Osteoblast (primary cell): ENCODE measurements at regions not wholly inside any gene's neighbourhood (a gene's known extent, or its start where the extent isn't known, plus 50 kb on each side); places are given as distances from the start of the nearest gene placed in this dataset.

ENCODE experiments used
- DNase-seq: peaks from one replicate; pipeline ENCODE4 v3.0.0; 2011; ENCODE audit warnings: low spot score, mixed read lengths; ENCODE audit not compliant: insufficient read length; ENCODE audit errors: missing footprints
- H2AFZ ChIP-seq: 2 replicates; pipeline ENCODE4 v1.6.0; 2011; ENCODE audit warnings: mild to moderate bottlenecking, low read length
- H3K27ac ChIP-seq: 2 replicates; pipeline ENCODE4 v1.5.1; 2011; ENCODE audit warnings: mild to moderate bottlenecking, low read depth, low read length, moderate library complexity
- H3K27me3 ChIP-seq: 2 replicates; pipeline ENCODE4 v1.6.0; 2012; ENCODE audit warnings: mild to moderate bottlenecking, control low read depth, inconsistent platforms, low read length, moderate library complexity; ENCODE audit not compliant: insufficient read depth
- H3K36me3 ChIP-seq: 2 replicates; pipeline ENCODE4 v1.5.1; 2011; ENCODE audit warnings: mild to moderate bottlenecking, low read length, control low read depth, moderate library complexity; ENCODE audit not compliant: insufficient read depth
- H3K4me1 ChIP-seq: 2 replicates; pipeline ENCODE4 v1.5.1; 2011; ENCODE audit warnings: mild to moderate bottlenecking, low read length, control low read depth, moderate library complexity; ENCODE audit not compliant: insufficient read depth
- H3K4me2 ChIP-seq: 2 replicates; pipeline ENCODE4 v1.6.0; 2011; ENCODE audit warnings: mild to moderate bottlenecking, low read length; ENCODE audit not compliant: insufficient read depth
- H3K4me3 ChIP-seq: fragments of 200-600 bp; sonication (generic); 3 replicates; pipeline ENCODE4 v1.5.1; 2012; ENCODE audit warnings: mild to moderate bottlenecking, low read length, inconsistent platforms; ENCODE audit not compliant: insufficient read depth
- H3K79me2 ChIP-seq: 2 replicates; pipeline ENCODE4 v1.6.0; 2012; ENCODE audit warnings: mild to moderate bottlenecking, low read length, control low read depth, inconsistent platforms; ENCODE audit not compliant: insufficient read depth
- H3K9me3 ChIP-seq: 2 replicates; pipeline ENCODE4 v1.5.1; 2011; ENCODE audit warnings: low read depth, low read length, control low read depth
- H4K20me1 ChIP-seq: 2 replicates; pipeline ENCODE4 v1.6.0; 2012; ENCODE audit warnings: mild to moderate bottlenecking, low read length, control low read depth; ENCODE audit not compliant: insufficient read depth
- TF ChIP-seq, protein P1 (sequence below): IDR thresholded peaks from 2 replicates; pipeline ENCODE4 v1.5.1; 2011; ENCODE audit warnings: mild to moderate bottlenecking, low read depth, low read length, moderate library complexity; ENCODE audit errors: extremely low read depth

DNA sequence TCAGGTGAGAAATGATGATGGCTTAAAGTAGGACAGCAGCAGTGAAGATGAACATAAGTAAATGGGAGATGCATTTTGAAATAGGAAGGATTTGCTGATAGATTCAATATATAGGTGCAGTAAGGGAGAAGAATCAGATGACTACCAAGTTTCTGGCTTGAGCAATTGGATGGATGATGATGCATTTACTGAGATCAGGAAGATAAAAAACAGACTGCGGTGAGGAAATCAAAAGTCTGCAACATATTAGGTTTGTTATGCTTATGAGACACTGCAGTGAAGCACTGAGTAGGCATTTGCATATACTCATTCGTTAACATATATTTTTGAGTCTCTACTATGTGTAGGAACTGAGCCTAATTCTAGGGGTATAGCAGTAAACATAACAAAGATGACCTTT is 184.2 kb downstream of the LACC1 start:
- Histone ChIP-seq H4K20me1 (no peaks in the 10 kb centered on the region), H3K4me1 (peaks cover 9% of the 10 kb centered on the region), H3K4me3 (no peak overlapping the region), H3K27ac (no peak overlapping the region), H3K4me2 (no peak overlapping the region), H3K36me3 (no peaks in the 10 kb centered on the region), H3K27me3 (peaks cover 20% of the 10 kb centered on the region), H3K9me3 (no peaks in the 10 kb centered on the region), H3K79me2 (no peaks in the 10 kb centered on the region), H2AFZ (no peak overlapping the region)
- TF ChIP-seq, protein P1, sequence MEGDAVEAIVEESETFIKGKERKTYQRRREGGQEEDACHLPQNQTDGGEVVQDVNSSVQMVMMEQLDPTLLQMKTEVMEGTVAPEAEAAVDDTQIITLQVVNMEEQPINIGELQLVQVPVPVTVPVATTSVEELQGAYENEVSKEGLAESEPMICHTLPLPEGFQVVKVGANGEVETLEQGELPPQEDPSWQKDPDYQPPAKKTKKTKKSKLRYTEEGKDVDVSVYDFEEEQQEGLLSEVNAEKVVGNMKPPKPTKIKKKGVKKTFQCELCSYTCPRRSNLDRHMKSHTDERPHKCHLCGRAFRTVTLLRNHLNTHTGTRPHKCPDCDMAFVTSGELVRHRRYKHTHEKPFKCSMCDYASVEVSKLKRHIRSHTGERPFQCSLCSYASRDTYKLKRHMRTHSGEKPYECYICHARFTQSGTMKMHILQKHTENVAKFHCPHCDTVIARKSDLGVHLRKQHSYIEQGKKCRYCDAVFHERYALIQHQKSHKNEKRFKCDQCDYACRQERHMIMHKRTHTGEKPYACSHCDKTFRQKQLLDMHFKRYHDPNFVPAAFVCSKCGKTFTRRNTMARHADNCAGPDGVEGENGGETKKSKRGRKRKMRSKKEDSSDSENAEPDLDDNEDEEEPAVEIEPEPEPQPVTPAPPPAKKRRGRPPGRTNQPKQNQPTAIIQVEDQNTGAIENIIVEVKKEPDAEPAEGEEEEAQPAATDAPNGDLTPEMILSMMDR: no peak
- DNase-seq: no peak

DNA sequence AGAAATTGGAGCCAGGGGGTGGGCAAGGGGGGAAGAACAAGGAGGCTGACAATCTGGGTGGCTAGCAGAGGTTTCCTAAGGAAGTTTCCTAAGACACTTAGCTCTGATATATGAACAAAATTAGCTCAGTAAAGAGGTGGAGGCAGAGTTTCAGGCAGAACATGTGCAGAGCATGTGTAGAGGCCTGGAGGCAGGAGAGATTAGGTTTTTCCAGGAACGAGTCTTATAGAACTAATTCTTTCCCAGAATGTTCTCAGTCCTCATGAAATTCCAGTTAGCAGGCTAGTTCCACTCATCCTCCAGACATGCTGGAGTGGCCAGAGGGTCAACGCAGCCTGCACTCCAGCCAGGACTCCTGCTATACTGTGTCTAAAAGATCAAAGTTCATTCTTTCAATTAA is 184.7 kb downstream of the LACC1 start:
- Histone ChIP-seq H3K36me3 (no peaks in the 10 kb centered on the region), H4K20me1 (no peaks in the 10 kb centered on the region), H2AFZ (no peak overlapping the region), H3K9me3 (no peaks in the 10 kb centered on the region), H3K4me2 (no peak overlapping the region), H3K4me3 (no peak overlapping the region), H3K79me2 (no peaks in the 10 kb centered on the region), H3K27ac (no peak overlapping the region), H3K4me1 (peaks cover 13% of the 10 kb centered on the region), H3K27me3 (peaks cover 20% of the 10 kb centered on the region)
- TF ChIP-seq, protein P1: no peak
- no peak for DNase-seq

DNA sequence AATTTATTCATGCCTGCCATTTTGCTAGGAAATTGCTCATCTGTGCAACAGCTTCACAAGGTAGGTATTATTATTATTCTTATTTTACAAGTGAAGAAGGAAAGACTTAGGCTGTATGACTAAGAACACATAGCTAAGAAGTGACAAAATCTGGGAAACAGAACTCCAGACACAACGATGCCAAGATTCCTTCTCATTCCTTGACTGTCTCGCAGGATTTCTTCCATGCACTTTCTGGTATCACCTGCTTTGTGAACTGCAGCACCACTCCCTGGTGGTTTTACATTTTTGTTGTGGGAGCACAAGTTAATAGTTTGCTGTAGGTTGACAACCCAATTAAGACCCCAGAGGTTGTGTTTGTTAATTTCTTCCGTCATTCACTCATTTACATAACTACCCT is 188.5 kb downstream of the LACC1 start:
- DNase-seq: peak; percentile 62
- H3K27ac ChIP-seq: peak overlapping the region; percentile 76
- H3K79me2 ChIP-seq: no peaks in the 10 kb centered on the region
- H3K4me3 ChIP-seq: no peak overlapping the region
- TF ChIP-seq, protein P1: no peak
- H3K36me3 ChIP-seq: no peaks in the 10 kb centered on the region
- peak overlapping the region; percentile 70 for H2AFZ ChIP-seq
- no peaks in the 10 kb centered on the region for H4K20me1 ChIP-seq
- peaks cover 13% of the 10 kb centered on the region for H3K4me1 ChIP-seq
- no peaks in the 10 kb centered on the region for H3K9me3 ChIP-seq
- peak overlapping the region; percentile 63 for H3K4me2 ChIP-seq
- peaks cover 20% of the 10 kb centered on the region for H3K27me3 ChIP-seq

DNA sequence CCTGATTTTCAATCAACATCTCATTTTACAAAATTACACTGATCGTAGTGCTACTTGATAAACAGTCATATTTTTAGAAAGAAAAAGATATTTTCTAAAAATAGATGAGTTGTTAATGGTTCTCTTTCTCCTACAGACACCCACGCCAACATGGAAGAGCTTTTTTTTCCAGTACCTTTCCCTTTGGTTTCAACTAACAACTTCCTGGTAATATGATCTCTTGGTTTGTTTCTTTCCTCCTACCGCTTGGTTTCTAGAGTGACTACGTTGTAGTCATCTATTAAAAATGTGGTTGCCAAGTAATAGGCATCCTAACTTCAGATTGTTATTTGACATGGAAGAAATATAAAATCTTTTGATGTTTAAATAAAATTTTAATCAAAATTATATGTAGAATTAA is 189.0 kb downstream of the LACC1 start:
- Histone ChIP-seq H3K36me3 (no peaks in the 10 kb centered on the region), H3K9me3 (no peaks in the 10 kb centered on the region), H2AFZ (peak overlapping the region; percentile 70), H3K4me3 (no peak overlapping the region), H3K27me3 (peaks cover 20% of the 10 kb centered on the region), H4K20me1 (no peaks in the 10 kb centered on the region), H3K79me2 (no peaks in the 10 kb centered on the region), H3K4me1 (peaks cover 13% of the 10 kb centered on the region), H3K4me2 (peak overlapping the region; percentile 63), H3K27ac (peak overlapping the region; percentile 76)
- TF ChIP-seq, protein P1: no peak
- peak; percentile 85 for DNase-seq
